Osteoblast (primary cell): ENCODE measurements at regions not wholly inside any gene's neighbourhood (a gene's known extent, or its start where the extent isn't known, plus 50 kb on each side); places are given as distances from the start of the nearest gene placed in this dataset.
A peak's percentile ranks its signal among the peaks of the same experiment; 100 is the strongest.

Source experiments
- DNase-seq: peaks from one replicate; pipeline ENCODE4 v3.0.0; 2011; ENCODE audit warnings: low spot score, mixed read lengths; ENCODE audit not compliant: insufficient read length; ENCODE audit errors: missing footprints
- H2AFZ ChIP-seq: 2 replicates; pipeline ENCODE4 v1.6.0; 2011; ENCODE audit warnings: mild to moderate bottlenecking, low read length
- H3K27ac ChIP-seq: 2 replicates; pipeline ENCODE4 v1.5.1; 2011; ENCODE audit warnings: mild to moderate bottlenecking, low read depth, low read length, moderate library complexity
- H3K27me3 ChIP-seq: 2 replicates; pipeline ENCODE4 v1.6.0; 2012; ENCODE audit warnings: mild to moderate bottlenecking, control low read depth, inconsistent platforms, low read length, moderate library complexity; ENCODE audit not compliant: insufficient read depth
- H3K36me3 ChIP-seq: 2 replicates; pipeline ENCODE4 v1.5.1; 2011; ENCODE audit warnings: mild to moderate bottlenecking, low read length, control low read depth, moderate library complexity; ENCODE audit not compliant: insufficient read depth
- H3K4me1 ChIP-seq: 2 replicates; pipeline ENCODE4 v1.5.1; 2011; ENCODE audit warnings: mild to moderate bottlenecking, low read length, control low read depth, moderate library complexity; ENCODE audit not compliant: insufficient read depth
- H3K4me2 ChIP-seq: 2 replicates; pipeline ENCODE4 v1.6.0; 2011; ENCODE audit warnings: mild to moderate bottlenecking, low read length; ENCODE audit not compliant: insufficient read depth
- H3K4me3 ChIP-seq: fragments of 200-600 bp; sonication (generic); 3 replicates; pipeline ENCODE4 v1.5.1; 2012; ENCODE audit warnings: mild to moderate bottlenecking, low read length, inconsistent platforms; ENCODE audit not compliant: insufficient read depth
- H3K79me2 ChIP-seq: 2 replicates; pipeline ENCODE4 v1.6.0; 2012; ENCODE audit warnings: mild to moderate bottlenecking, low read length, control low read depth, inconsistent platforms; ENCODE audit not compliant: insufficient read depth
- H3K9me3 ChIP-seq: 2 replicates; pipeline ENCODE4 v1.5.1; 2011; ENCODE audit warnings: low read depth, low read length, control low read depth
- H4K20me1 ChIP-seq: 2 replicates; pipeline ENCODE4 v1.6.0; 2012; ENCODE audit warnings: mild to moderate bottlenecking, low read length, control low read depth; ENCODE audit not compliant: insufficient read depth
- TF ChIP-seq, protein P1 (sequence below): IDR thresholded peaks from 2 replicates; pipeline ENCODE4 v1.5.1; 2011; ENCODE audit warnings: mild to moderate bottlenecking, low read depth, low read length, moderate library complexity; ENCODE audit errors: extremely low read depth

DNA sequence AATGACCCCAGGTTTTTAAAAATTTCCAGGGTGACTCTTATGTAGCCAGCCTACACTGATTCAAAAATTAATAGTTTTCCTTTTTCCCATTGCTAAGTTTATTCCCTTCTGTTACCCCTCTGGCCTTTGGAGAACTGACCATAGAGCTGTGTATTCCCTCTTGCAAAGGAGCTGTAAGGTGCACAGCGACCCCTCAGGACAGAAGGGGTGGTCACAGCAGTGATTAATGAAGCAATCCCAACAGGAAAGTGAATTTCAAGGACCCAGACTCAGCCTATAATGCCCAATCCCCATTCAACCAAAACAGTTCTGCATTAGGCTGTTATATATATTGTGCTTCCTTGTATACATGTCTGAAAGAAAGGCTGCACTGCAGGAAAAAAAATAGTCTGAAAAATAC lies 147.1 kb downstream of the WT1 start:
- TF ChIP-seq, protein P1, sequence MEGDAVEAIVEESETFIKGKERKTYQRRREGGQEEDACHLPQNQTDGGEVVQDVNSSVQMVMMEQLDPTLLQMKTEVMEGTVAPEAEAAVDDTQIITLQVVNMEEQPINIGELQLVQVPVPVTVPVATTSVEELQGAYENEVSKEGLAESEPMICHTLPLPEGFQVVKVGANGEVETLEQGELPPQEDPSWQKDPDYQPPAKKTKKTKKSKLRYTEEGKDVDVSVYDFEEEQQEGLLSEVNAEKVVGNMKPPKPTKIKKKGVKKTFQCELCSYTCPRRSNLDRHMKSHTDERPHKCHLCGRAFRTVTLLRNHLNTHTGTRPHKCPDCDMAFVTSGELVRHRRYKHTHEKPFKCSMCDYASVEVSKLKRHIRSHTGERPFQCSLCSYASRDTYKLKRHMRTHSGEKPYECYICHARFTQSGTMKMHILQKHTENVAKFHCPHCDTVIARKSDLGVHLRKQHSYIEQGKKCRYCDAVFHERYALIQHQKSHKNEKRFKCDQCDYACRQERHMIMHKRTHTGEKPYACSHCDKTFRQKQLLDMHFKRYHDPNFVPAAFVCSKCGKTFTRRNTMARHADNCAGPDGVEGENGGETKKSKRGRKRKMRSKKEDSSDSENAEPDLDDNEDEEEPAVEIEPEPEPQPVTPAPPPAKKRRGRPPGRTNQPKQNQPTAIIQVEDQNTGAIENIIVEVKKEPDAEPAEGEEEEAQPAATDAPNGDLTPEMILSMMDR = peak; percentile 14
- Histone ChIP-seq H3K79me2 (no peaks in the 10 kb centered on the region), H3K9me3 (no peaks in the 10 kb centered on the region), H3K4me2 (no peak overlapping the region), H3K27ac (no peak overlapping the region), H3K36me3 (no peaks in the 10 kb centered on the region), H3K27me3 (no peaks in the 10 kb centered on the region), H4K20me1 (no peaks in the 10 kb centered on the region), H3K4me3 (no peak overlapping the region), H2AFZ (no peak overlapping the region), H3K4me1 (no peaks in the 10 kb centered on the region)
- no peak for DNase-seq

DNA sequence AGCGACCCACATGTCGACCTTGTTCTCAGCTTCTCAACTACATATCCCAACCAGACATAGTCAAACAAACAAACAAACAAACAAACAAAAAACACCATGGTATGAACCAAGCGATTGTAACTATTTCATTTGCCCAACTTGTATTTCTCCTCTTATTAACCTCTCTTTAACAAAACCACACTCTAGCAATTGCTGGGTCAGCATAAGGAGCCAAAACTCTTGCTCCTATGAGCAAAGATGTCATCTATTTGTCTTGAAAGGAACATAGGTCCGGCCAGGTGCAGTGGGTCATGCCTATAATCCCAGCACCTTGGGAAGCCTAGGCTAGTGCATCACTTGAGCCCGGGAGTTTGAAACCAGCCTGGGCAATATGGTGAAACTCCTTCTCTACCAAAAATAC lies 145.6 kb downstream of the WT1 start:
- no peaks in the 10 kb centered on the region for H3K9me3 ChIP-seq
- H3K4me3 ChIP-seq = no peak overlapping the region
- H3K36me3 ChIP-seq = no peaks in the 10 kb centered on the region
- H3K79me2 ChIP-seq = no peaks in the 10 kb centered on the region
- TF ChIP-seq, protein P1 = no peak
- no peaks in the 10 kb centered on the region for H3K27me3 ChIP-seq
- H4K20me1 ChIP-seq = no peaks in the 10 kb centered on the region
- no peak for DNase-seq
- no peaks in the 10 kb centered on the region for H3K4me1 ChIP-seq
- no peak overlapping the region for H2AFZ ChIP-seq
- no peak overlapping the region for H3K27ac ChIP-seq
- no peak overlapping the region for H3K4me2 ChIP-seq

DNA sequence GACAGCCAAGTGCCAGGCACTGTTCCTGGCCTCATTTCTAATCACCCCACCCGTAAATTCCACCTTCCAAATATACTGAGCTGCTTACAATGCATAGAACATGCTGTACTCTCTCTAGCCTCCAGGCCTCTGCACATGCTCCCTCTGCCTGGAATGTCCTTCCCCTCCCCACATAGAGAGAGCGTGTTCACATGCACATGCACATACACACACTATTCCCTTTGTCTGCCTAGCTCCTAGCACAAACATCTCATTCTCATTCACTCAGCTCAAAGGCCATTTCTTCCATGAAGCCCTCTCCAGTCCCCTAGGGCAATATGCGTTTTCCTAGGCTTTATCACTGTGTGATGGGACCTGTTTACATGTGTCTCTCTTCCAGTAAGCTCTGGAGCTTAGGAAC lies 144.6 kb downstream of the WT1 start:
- TF ChIP-seq, protein P1 = no peak

DNA sequence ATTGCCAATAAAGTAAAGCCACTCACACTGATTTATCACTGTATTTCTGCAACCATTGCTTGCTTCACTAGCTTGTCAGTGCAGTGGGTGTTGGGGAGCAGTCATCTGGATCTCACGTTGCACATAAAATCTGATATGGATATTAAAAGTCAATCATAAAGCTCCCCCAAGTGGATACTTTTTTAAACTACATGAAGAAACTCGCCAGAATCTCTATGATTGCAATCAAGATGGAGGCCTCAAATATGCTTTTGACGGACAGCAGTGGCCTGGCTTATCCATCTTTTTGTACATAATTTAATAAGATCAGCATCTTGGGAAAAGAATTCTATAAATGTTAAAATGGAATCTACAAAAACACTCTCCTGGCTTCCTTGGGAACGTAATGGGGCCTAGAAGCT lies 137.7 kb downstream of the WT1 start:
- Histone ChIP-seq H3K27ac (no peak overlapping the region), H3K36me3 (no peaks in the 10 kb centered on the region), H3K9me3 (no peaks in the 10 kb centered on the region), H3K4me2 (no peak overlapping the region), H3K4me3 (no peak overlapping the region), H3K4me1 (no peaks in the 10 kb centered on the region), H3K27me3 (peaks cover 13% of the 10 kb centered on the region), H3K79me2 (no peaks in the 10 kb centered on the region), H4K20me1 (no peaks in the 10 kb centered on the region), H2AFZ (peak overlapping the region; percentile 88)
- TF ChIP-seq, protein P1 = peak; percentile 54
- no peak for DNase-seq

More for the DNA sequence above, 144.6 kb downstream of the WT1 start:
- H3K4me2 ChIP-seq = no peak overlapping the region
- H4K20me1 ChIP-seq = no peaks in the 10 kb centered on the region
- H3K79me2 ChIP-seq = no peaks in the 10 kb centered on the region
- H3K9me3 ChIP-seq = no peaks in the 10 kb centered on the region
- H2AFZ ChIP-seq = no peak overlapping the region
- no peak overlapping the region for H3K4me3 ChIP-seq
- H3K27me3 ChIP-seq = no peaks in the 10 kb centered on the region
- no peaks in the 10 kb centered on the region for H3K36me3 ChIP-seq
- no peaks in the 10 kb centered on the region for H3K4me1 ChIP-seq
- H3K27ac ChIP-seq = no peak overlapping the region
- DNase-seq = no peak
